ENCODE measurements at regions not wholly inside any gene's neighbourhood (a gene's known extent, or its start where the extent isn't known, plus 50 kb on each side); places are given as distances from the start of the nearest gene placed in this dataset.
"Not testable (repeated sequence)": the region's sequence is repeated elsewhere in the genome, so short reads cannot be mapped to it uniquely, and the experiment has no call there.

- DNase-seq, result no peak
Measured at GRCh38 chr12:75863533-75863932, 168.0 kb downstream of the PHLDA1 start.

- DNase-seq, result no peak
Measured at GRCh38 chr12:75862692-75863471, 168.7 kb downstream of the PHLDA1 start.

DNA sequence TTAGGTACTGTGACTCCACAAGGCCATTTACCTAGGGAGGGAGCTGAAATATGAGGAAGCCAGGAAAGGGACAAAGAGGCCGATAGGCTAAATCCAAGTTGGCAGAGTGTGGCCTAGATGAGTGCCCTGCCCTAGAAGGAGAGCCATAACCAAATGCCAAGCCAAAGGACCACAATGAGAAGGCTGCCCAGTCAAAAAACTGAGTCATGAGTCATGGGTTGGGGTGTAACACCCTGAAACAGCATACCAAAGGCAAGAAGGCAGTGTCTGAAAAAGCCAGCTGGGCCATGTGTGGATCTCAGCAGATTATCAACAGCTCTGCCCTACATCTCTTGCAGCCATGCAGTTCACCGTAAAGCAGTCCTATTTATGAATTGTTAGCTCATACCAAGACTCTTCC lies 171.7 kb downstream of the PHLDA1 start:
- no peak for DNase-seq

DNA sequence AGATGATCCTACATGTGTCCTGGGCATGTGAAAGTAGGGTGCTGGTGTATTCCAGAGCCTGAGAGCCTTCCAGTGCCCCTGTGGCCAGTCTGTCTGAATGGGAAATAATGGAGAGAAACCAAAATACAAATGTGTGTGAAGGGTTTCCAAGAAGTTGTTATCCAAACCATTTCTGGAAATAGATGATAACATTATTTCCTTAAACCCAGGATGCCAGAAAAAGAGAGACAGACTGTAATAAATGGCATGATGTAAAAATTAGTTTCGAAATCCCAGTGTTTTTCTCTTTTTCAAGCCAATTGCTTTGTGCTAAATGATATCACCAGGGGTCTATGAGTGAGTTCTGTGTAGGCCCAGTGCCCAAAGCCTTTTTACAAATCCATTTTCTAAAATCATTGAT lies 175.3 kb downstream of the PHLDA1 start:
- no peak for DNase-seq

DNA sequence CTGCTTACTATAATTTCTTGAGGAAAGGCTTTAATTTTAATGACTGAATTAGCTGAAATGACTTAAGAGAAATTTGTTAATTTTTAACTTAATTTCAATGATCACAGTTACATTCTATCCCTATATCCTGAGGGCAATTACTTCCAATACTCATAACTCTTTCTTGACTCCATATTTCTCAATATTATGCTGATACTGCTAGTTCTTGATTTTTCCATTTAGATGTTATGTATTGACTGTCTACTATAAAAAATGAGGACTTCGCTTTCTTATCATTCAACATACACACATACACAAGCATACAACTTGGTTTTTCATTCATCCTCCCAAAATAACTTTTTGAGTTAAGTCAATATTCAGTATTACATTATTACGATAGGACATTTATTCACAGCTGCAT lies 176.2 kb downstream of the PHLDA1 start:
- no peak for DNase-seq

GRCh38 chr12:75854681-75855309 lies 176.8 kb downstream of the PHLDA1 start:
- DNase-seq, result no peak

- not testable (repeated sequence) for DNase-seq
Measured at GRCh38 chr12:75854137-75854536, 177.4 kb downstream of the PHLDA1 start.

GRCh38 chr12:75853626-75854025 lies 177.9 kb downstream of the PHLDA1 start:
- DNase-seq, result no peak

DNA sequence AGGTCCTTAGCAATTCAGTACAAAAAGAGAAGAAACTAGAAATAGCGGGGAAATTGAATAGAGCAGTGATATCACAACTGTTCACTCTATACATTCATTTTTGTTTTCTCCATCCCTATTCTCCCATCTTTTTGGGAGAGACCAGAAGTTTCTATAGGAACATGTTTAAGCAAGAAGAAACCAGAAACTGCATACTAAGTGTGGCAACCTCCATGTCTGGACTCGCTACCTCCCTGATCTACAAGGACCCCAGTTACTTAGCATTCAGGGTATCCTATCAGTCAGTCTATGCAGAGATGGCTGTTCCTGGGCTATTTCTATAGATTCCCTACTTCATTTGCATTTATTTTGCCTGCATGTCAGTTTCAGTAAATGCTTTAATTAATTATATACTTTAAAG lies 178.6 kb downstream of the PHLDA1 start:
- no peak for DNase-seq

DNA sequence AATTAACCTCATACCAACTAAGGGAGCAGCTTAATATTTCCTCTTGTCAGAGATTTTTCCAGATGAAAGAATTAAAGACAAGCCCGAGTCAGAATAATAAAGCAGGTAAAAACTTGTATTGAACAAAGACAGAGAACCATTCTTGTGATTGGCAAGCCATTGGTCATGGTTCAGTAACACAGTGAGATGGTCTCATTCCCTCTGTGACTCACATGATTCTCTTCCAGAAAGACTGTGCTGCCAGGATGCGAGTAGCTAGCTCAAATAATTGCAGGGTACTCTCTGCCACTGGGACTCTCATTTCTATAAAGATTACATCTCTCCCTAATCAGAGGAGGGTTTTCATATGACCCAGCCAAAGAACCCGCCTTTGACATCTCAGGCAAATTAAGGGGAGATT lies 179.4 kb downstream of the PHLDA1 start:
- no peak for DNase-seq

GRCh38 chr12:75850721-75851462 lies 180.7 kb downstream of the PHLDA1 start:
- DNase-seq, result no peak

DNA sequence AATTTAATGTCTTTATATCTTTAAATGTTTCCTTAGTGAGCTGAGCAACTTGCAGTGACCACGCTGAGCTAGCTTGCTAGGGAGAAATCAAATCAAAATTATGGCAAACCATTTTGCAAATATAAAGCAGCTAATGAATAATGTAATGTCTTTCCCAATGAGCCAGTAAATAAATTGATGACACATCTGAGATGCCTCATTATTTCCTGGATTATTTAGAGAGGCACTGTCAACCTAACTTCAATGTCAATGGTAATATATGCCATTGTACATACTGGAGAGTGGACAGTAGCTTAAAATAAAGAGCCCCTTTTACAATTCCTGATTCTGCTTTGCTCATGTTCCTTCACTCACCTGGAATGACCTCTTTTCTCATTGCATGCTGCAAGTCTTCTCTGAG lies 182.6 kb downstream of the PHLDA1 start:
- DNase-seq, result no peak

- no peak for DNase-seq
Measured at GRCh38 chr12:75848431-75848925, 183.1 kb downstream of the PHLDA1 start.

DNA sequence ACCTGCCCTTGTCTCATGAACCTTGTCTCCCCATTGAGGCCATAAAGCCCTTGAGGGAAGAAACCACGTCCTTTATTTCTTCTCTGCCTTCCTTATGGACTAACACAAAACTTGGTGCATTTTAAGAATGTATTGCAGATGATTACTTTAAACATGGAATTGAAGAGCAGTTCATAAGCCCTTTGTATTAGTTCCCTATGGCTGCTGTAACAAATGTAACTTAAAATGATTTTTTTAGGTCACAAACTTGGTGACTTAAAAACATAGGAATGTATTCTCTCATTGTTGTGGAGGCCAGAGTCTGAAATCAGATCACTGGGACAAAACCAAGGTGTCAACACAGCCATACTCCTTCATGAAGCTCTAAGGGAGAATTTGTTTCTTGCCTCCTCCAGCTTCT lies 185.5 kb downstream of the PHLDA1 start:
- no peak for DNase-seq

GRCh38 chr12:75844985-75845384 lies 186.6 kb downstream of the PHLDA1 start:
- DNase-seq, result no peak

- no peak for DNase-seq
Measured at GRCh38 chr12:75844049-75844770, 187.4 kb downstream of the PHLDA1 start.

GRCh38 chr12:75842090-75842489 lies 189.5 kb downstream of the PHLDA1 start:
- DNase-seq, result no peak

GRCh38 chr12:75840994-75841355 lies 190.6 kb downstream of the PHLDA1 start:
- no peak for DNase-seq

DNA sequence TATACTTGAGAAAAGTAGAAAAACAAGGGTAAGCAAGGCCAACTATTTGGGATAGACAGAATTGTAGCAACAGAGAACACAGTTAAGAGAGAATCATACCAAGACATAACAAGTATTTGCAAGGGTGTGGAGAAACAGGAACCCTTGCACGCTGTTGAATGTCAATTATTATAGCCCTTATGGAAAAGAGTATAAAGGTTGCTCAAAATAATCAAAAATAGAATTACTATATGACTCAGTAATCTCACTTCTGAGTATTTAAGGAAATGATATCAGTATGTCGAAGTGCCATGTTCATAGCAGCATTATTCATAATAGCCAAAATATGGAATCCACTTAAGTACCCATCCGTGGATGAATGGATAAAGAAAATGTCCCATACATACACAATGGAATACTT lies 193.3 kb downstream of the PHLDA1 start:
- no peak for DNase-seq

- no peak for DNase-seq
Measured at GRCh38 chr12:75837700-75838099, 193.9 kb downstream of the PHLDA1 start.

- DNase-seq, result no peak
Measured at GRCh38 chr12:75836533-75836932, 195.0 kb downstream of the PHLDA1 start.

GRCh38 chr12:75834591-75834990 lies 197.0 kb downstream of the PHLDA1 start:
- DNase-seq, result no peak

GRCh38 chr12:75833268-75833667 lies 198.3 kb downstream of the PHLDA1 start:
- DNase-seq, result no peak

All from central memory CD4-positive, alpha-beta T cell (primary cell).